AML-193 (cell line): ENCODE measurements at regions not wholly inside any gene's neighbourhood (a gene's known extent, or its start where the extent isn't known, plus 50 kb on each side); places are given as distances from the start of the nearest gene placed in this dataset.
A peak's percentile ranks its signal among the peaks of the same experiment; 100 is the strongest.

ENCODE experiments used
- DNase-seq, 2 experiments: peaks; one replicate each; lab custom pipeline; 2025; lab: John Stamatoyannopoulos, UW

GRCh38 chr14:53545217-53545616 is 392.1 kb upstream of the DDHD1 start:
- DNase-seq = no peak

DNA sequence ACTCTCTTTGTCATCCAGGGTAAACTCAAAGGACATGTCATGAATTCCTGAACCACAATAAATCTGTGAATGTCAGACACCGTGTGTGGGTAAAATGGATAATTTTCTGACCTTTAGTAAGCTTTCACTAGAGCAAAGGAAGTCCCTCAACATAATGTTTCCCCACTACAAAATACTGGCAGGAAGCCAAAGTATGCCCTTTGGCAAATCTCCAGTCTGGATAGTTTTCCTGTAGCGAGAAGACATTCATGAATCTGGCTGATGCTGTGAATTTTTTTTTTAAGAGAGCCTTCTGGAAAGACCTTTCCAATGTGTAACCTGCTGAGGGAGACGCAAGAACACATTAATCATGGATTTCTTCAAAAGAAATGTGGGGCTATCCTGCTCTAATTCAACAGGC is 389.6 kb upstream of the DDHD1 start:
- DNase-seq = no peak

DNA sequence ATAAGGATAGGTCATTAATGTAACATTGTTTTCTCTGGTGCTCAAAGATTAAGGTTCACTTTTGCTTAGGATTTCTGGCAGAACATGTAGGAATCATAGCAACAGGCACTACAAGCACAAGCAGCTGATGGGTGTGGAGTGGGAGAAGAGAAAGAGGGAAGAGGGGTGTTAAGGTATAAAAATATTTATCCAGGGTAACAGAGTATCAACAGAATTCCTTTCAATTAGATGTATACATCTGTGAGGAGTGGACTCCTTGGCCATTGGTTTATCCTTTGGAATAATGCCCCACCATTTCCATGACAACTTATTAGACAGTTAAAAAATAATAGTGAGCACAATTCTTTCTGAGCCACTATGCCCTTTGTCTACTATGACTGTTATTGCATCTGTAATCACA is 388.3 kb upstream of the DDHD1 start:
- no peak for DNase-seq

- peak; percentile 20 for DNase-seq
These were observed 386.5 kb upstream of the DDHD1 start for GRCh38 chr14:53539489-53540126.

- no peak for DNase-seq
These were observed 385.3 kb upstream of the DDHD1 start for GRCh38 chr14:53538316-53538881.

DNA sequence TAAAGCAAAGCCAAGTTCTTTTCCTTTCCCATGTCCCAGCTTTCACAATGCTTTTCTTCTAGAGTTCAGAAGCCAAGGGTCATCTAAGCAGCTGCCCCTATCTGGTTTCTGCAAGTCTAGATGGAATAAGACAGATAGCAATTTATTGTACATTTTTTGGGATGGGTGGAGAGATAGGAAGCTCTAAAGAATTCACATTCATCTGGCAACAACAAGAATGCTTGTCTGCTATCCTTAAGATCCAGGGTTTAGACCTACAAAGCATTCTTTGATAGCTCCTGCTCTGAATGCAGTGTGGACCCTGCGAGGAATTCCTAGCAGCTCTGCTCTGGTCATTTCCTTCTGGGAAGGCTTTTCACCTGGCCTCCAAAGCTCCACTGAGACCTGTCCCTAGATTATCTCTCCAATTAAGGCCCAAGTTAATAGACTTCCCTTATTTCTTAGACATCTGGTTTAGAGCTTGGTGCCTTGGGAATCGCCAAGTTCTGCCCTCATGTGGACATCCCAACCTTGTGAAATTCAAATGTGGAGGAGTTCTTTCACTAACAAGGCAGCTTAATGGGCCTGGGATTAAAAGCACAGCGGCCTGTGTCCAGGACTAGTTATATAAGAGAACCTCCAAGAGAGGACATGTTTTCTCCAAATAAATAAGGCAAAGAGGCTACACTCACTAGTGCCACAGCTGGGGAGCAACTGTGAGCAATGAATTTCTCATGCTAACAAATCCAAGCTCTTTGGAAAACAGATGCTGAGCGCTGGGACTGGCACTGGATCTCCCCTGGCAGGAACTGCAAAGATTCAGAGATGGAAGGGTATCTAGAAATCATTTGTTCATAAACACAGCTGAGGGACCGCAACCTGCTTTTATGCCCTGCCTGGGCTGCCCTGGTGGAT is 384.5 kb upstream of the DDHD1 start:
- no peak for DNase-seq

- no peak for DNase-seq
These were observed 383.3 kb upstream of the DDHD1 start for GRCh38 chr14:53536446-53536845.

GRCh38 chr14:53534841-53535240 is 381.7 kb upstream of the DDHD1 start:
- no peak for DNase-seq

GRCh38 chr14:53533384-53533970 is 380.4 kb upstream of the DDHD1 start:
- no peak for DNase-seq

GRCh38 chr14:53532853-53533252 is 379.7 kb upstream of the DDHD1 start:
- DNase-seq = no peak

- DNase-seq = no peak
These were observed 378.6 kb upstream of the DDHD1 start for GRCh38 chr14:53531730-53532129.

GRCh38 chr14:53531156-53531555 is 378.0 kb upstream of the DDHD1 start:
- DNase-seq = no peak

DNA sequence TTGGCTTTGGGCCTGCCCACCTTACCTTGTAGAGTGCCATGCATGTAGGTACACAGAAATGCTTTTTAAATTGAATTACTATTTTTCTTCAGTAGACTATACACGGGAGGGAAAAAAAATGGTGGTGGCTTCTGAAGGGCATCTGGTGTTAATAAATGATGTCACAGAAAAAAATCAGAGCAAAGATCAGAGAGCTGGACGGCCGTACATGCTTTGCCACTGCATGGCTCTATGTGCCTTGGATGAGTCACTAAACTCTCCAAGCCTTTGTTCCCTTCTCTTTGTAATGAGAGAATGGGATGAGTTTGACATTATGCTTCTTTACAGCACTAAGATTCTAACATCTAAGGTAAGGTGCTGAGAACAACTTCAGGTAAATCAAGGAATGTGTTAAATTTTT is 376.4 kb upstream of the DDHD1 start:
- DNase-seq = no peak

DNA sequence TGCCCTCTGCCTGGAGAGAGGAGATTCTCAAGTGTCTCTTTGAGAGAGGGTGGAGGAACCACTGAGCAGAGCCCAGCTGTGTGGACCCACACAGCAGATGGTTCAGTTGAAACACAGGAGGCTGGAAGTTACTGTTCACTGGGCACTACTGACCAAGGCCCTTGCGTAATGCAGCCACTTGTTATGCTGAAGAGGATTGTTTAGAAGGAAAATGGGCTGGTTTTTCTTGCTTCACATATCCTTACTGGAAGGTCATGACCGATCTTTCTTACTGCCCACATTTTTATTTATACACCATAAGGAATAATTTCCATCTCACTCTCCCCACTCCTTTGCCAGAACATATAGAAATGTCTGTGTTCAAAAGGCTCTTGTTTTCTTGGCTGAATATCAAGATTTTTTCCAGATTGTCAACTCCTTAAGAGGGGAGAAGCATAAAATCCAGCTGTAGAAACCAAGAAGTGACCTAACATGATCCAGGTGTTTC is 375.1 kb upstream of the DDHD1 start:
- DNase-seq = no peak

- no peak for DNase-seq
These were observed 373.1 kb upstream of the DDHD1 start for GRCh38 chr14:53526200-53526599.

- no peak for DNase-seq
These were observed 372.5 kb upstream of the DDHD1 start for GRCh38 chr14:53525608-53526007.

DNA sequence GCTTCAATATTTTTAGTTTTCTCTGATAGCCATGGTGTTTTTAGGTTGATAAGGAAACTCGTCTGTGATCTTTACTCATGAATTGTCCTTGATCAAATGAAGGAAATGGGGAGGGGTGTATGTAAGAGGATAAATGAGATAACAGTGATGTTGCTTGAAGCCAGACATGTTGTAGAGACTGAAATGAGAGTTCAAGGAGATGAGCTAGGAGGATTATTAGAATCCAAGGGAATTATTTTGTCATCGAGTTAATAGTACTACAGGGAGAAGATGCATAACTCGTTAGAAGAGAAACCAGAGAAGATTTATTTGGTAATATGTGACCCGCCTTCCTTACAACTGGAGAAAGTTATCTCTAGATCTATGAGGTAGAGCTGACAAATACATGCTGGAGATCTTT is 371.3 kb upstream of the DDHD1 start:
- DNase-seq = no peak

- no peak for DNase-seq
These were observed 370.1 kb upstream of the DDHD1 start for GRCh38 chr14:53523226-53523625.

- no peak for DNase-seq
These were observed 367.2 kb upstream of the DDHD1 start for GRCh38 chr14:53520078-53520928.

- DNase-seq = no peak
These were observed 366.0 kb upstream of the DDHD1 start for GRCh38 chr14:53519137-53519536.

DNA sequence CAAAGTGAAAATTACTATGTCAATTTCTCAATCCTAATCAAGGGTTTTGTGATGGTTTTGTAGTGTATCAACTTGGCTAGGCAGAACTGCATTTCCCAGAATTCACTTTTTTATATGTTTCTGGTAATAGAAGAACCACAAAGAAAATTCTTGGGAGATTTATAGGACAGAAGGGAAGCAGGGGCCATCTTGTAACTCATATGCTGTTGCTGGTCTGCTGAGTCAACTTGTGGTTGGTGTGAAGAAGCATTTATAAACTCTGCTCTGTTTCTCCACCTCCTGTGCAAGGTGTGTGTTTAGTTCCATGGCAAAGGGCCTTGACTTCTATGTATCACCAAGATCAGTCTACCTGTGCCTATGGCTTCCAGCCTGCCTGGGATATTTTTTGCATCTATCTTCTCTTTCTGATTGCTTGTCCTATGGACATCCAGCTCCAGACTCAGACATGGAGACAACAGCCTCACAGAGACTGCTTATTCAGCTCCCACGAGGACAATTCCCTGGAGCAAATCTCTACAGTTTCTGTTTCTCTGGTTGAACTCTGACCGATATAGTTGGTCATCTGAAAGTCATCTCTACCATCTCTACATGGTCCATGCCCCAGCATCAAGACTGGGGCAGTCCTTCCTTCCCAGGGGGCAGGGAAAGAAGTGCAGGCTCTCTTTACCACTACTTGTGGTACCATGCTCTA is 364.3 kb upstream of the DDHD1 start:
- no peak for DNase-seq
